Stimulated activated CD4-positive, alpha-beta T cell treated with anti-CD3 and anti-CD28 coated beads, TNF-alpha, amount 100 ng/mL, for 24 hours (primary cell): ENCODE measurements at regions not wholly inside any gene's neighbourhood (a gene's known extent, or its start where the extent isn't known, plus 50 kb on each side); places are given as distances from the start of the nearest gene placed in this dataset.

Source experiments
- DNase-seq, 3 experiments: peaks; one replicate each; pipeline ENCODE4 v3.0.0-alpha.2; 2020; ENCODE audit warnings: low read depth in 3 of 3

DNA sequence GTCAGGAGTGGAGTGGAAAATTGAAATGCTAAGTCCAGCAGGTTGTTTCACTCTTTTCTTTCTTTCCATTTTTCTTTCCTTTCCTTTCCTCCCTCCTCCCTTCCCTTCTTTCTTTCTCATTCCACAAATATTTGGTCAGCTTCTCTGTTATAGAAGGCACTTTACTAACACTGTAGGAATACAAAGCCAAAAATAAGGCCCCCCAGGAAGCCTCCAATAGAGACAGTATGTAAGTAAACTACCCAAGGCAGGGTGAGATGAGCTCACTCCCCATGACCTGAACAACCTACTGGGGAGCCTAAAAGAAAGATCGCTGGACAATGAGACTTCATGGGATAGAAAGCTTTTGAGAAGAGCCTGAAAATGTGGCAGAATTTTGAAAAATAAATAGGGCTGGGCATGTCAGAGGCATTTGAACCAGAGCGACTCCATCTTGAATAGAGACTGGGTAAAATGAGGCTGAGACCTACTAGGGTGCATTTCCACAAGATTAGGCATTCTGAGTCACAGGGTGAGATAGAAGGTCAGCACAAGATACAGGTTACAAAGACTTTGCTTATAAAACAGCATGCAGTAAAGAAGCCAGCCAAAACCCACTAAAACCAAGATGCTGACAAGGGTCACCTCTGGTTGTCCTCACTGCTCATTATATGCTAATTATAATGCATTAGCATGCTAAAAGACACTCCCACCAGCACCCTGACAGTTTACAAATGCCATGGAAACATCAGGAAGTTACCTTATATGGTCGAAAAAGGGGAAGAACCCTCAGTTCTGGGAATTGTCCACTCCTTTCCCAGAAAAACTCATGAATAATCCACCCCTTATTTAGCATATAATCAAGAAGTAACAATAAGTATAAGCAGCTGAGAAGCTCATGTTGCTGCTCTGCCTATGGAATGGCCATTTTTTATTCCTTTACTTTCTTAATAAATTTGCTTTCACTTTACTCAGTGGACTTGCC lies 158.9 kb upstream of the EGFLAM start:
- DNase-seq: no peak

DNA sequence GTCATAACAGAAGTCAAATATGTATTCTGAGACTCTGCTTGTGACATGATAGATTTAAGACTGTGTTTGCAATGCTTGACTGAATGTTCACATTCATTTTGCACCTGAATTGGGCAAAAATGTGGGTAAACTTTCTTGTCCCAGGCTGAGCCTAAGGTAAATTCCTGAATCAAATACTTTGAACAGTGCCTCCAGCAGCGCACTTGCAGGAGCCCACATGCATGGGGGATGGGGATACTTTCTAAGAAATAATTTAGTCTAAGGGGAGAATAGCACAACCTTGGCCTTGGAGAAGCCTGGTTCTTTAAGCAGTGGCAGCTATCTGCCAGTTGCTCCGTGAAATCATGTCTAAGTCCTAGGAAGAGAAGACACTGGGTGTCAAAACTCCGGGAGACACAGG lies 163.5 kb upstream of the EGFLAM start:
- no peak for DNase-seq

DNA sequence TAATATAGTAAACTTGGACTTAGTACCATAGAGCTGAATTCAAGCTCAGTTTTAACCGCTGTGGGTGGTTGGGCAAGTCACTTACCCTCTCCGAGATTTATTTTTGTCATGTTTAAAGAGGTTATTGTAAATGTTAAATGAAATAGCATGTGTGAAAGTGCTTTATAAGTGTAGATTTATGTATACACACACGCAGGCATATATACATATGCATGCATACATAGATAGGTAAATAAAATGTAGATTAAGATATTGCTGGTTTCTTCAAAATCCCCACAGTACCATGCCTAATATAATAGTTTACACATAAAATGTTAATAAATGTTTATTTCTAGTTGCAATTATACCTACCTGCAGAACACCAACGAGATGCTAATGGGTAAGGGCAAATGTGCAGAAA lies 164.5 kb upstream of the EGFLAM start:
- DNase-seq: no peak

DNA sequence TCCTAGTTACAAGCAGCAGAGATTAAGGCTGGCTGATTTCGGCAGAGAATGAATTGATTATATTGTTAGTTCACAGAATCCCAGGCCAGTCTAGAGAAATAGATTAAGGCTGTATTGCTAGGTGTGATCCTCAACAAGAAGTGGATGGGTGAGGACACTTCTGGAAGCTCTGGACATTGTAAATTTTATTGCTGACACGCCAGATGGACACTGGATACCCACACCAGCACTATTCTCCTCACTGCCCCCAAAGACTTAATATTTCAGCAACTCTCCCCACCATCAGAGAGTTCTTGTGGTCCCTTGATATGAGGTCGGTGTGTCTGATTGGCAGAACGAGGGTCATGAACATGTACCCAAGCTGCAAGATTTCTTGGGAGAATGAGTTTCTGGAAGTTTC lies 171.6 kb upstream of the EGFLAM start:
- no peak for DNase-seq

DNA sequence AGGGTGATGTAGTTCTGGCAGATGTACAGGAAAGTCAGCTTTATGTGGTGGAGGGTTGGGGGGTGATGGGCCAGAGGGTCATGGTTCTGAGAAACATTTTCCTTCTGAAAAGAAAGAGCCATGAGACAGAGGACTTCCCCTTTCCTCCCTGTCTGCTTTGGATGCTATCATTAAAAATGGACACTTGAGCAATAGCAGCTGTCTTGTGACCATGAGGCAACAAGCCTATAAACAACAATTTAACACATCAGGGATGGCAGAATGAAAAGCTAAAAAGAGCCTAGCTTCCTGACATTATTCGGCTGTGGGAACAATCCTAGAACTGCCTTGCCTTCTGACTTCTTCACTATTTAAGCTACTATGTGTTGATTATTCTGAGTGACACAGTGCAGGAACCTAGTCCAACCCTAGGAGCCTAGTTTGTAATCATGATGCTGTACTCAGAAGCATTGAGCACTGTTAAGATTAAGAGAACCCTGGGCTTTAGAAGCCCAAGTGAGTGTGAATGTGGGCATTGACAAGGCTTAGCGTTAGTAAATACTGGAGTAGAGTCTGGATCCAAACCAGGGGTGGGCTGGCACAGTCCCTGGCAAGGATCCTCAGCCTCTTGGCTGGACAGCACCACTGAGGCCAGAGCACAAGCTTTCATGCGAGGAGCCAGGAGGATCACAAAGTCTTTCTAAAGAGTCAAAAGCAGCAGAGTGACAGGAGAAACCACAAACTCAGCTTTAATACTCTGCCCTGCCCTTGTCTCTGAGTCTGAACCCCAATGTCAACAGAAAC lies 178.5 kb upstream of the EGFLAM start:
- DNase-seq: no peak

DNA sequence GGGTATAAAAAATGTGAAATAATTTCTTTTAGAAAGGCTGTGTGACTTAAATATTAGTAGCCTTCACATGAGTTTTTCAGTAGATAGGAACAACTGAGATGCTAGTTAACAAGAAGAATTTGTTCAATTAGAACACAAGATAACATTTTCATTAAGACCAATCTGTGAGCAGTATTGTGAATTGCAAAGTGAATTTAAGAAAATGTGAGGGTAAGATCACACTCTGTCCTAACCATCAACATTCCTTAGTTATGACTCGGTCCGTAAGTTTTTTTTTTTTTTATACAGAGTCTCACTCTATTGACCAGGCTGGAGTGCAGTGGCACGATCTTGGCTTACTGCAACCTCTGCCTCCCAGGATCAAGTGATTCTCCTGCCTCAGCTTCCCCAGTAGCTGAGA lies 180.2 kb upstream of the EGFLAM start:
- DNase-seq: no peak

DNA sequence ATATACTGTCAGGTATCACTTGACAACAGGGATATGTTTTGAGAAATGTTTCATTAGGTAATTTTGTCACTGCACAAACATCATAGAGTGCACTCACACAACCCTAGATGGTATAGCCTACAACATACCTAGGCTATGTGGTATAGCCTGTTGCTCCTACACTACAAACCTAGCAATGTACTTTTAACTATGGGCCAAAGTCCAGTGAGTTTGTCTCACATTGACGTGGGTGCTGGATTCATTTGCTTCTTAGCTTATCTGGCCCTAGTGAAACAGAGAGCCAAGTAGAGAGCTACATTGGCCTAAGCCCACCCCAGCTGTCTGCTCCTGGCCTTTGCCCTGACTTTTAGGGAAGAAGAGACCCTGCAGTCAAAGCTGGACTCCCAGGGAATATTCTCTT lies 180.7 kb upstream of the EGFLAM start:
- DNase-seq: no peak

DNA sequence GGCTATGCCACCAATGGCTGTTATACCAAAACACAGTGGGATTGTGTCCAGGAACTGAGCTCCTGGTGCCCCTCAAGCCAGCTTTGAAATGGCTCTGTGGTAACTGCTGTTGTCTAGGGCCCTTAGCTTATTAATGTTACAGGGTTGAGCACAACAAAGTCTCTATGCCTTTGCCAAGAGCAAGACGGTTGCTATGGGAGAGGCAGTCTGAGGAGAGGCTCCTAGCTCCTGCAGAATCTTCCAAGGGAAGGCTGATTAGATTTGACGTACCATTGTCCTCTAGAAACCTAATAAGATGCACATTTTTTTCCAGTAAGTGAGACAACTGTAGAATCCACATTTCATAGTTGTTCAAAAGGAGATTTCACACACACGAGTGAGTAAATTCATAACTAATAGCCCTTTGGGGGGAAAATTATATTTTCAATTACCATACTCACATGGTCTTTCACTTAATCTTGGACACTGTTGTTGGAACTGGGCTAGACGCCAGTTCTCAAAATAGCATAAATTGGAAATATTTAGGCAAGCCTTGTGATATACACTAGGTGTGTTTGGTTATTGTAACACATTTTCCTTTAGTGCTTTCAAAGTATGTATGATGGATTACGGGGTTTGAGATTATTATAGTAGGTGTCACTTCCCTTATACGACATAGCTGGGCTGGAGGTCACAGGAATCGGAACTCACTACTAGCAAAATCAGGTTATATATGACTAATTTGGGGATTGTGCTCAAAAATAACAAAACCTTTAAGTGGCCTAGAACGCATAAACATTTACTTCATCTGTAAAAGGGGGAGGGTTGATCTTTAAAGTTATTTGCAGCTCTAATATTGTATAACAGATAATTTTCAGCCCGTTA lies 186.3 kb upstream of the EGFLAM start:
- DNase-seq: no peak

DNA sequence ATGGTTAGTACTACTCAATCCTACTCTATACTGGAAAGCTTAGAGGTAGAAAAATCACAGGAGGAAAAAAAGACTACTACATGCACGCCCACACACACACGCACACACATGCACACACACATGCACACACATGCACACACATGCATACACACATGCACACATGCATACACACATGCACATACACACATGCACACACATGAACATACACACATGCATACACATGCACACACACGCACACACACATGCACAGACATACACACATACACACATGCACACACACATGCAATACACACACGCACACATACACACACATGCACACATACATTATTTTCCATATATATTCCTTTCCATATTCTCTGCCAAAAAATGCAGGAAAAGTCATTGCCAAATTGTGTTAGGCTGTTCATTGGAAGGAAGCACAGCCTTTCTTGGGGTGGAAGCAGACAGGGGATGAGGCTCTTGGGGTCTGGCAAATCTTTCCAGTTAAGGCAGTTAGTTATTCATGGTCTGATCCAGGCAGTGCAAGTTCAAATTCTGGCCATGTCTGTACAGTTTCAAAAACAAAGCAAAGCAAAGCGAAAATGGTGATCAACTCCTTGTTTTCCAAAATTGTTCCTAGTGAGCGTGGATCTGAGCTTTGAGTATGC lies 187.9 kb upstream of the EGFLAM start:
- no peak for DNase-seq

DNA sequence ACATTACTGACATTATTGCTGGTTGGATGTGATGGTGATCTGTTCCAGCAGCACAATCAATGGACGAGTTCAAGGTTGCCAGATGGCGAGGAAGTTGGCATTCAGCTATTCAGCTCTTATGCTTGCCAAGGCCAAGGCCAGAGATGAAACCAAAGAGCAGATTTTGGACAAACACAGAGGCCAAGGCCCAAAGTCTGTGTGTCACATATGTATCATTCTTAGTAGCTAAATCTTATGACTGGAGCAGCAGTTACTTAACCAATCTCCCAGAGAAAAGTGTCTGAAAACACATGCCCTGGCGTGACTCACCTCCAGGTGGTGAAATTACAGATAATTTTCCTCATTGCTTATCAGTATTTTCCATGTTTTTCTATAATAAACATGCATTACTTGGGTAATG lies 189.0 kb upstream of the EGFLAM start:
- DNase-seq: no peak

DNA sequence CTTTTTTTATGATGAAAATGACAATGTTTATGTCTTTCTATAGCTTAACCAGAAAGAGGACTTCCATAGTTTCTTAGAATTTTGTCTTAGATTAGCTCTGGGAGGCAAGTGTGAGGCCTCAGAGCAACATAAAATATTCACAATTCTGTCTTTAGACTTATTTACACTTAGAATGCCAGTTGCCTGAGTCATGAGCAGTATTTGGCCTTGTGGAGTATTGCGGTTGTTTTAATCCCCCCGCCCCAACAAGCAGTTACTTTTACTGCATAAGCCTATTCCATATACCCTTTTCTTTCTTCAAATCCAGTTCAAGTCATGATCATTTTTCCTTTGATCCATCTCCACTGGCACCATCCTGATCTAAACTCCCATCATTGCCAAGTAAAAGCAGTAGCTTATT lies 198.0 kb upstream of the EGFLAM start:
- DNase-seq: no peak

DNA sequence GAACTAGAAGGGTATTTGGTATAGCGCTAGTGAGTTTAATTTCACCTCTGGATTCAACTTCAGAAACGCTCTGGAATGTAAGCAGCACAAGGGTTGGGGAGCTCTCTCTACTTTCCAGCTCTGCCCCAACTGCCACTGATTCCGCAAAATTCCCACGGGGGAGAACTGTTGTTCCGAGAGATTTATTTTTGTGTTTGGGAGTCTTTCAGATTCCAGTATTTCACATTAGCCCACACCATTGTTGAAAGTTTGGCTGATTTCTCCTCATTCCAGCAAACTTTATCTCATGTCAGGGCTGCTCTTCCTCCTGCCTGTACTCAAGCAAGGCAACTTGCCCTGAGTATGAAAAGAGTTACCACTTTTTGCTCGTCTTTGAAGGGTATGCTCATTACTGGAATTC lies 198.5 kb upstream of the EGFLAM start:
- DNase-seq: no peak

DNA sequence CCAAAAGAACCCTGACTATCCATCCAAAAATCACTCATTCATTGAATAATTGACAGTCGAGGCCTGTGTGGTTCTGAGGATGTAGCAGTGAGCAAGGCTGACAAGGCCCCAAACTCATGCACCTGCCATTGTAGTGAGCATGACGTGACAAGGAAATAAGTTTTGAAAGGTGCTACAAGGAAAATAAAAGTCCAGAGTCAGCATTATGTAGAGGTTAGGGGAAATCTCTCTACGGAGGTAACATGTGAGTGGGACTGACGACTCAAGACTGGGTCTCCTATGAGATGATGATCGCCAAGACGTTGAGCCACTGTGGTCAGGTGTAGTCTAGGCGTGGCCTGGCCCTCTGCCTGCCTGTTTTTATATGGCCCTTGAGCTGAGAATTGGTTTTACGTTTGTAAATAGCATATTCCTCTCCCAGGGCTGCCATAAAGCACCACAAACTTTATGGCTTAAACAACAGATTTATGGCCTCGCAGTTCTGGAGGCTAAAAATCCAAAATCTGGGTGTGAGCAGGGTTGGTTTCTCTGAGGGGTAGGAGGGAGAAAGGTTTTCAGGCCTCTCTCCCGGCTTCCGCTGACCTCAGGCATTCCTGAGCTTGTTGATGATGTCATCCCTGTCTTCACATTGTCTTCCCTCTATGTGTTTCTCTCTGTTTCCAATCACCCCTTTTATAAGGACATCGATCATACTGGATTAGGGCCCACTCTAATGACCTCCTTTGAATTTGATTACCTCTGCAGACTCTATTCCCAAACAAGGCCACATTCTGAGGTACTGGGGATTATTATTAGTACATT lies 206.4 kb upstream of the EGFLAM start:
- no peak for DNase-seq

DNA sequence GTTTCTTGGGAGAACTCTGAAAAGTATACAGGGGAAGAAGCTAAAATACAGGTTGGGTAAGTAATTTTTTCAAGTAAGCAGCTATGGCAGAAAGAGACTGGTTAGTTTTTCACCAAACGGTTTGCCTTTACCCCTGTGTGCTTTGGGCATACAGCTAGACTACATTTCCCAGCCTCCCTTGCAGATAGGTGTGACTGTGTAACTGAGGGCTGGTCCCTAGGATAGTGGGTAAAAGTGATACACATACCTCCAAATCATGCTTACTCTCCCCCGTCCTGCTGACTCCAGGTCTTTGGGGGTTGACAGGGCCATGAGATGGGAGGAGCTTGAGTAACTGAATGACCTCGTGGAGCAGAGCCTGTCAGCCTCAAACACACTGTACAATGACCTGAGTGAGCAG lies 208.6 kb upstream of the GDNF start:
- DNase-seq: no peak

DNA sequence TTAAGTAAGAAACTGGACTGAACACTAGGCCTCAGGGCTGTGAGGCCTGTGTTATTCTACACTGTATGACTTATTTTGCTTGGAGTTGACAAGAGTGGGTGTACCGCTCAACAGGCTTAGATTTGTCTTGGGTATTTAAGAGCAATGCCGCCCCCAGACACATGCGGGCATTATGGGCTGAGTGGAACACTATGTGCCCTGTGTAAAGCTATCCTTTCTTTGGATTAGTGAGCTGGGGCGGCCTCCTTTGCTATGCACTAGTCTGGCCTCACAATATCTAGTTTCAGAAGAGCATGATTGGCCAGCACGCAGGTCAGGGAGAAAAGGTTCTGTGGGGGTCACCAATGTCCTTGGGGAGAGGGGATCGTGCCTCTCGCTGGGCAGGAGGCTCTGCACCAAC lies 206.3 kb upstream of the GDNF start:
- DNase-seq: no peak

DNA sequence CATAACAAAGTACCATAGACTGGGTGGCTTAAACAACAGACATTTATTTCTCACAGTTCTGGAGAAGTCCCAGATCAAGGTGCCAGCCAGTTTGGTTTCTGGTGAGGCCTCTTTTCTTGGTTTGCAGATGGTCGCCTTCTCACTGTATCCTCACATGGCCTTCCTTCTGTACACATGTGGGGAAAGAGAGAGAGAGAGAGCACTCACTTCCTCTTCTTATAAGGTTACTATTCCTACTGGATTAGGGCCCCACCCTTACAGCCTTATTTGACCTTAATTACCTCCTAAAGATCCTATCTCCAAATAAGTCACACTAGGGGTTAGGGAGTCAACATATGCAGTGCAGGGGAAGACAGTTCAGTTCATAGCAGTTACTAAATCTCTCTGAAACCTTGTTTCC lies 205.6 kb upstream of the GDNF start:
- DNase-seq: no peak

DNA sequence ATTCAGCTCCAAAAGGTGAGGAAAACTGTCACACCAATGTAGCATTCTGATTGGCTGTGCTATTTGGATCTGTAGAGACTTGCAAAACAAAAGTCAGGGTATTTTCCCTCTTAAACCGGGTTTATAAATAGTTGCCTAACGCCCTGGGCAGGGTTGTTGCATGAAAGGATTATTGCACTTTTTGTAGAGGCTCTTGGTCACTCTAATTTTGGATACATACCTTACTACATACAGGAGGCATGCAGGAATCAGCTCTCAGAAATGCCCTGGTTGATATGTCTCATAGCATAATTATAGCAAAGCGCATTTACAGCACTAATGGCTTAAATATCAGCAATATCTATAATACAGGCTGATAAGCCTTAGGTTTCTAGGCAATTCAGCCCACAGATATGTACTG lies 200.0 kb upstream of the GDNF start:
- DNase-seq: no peak

DNA sequence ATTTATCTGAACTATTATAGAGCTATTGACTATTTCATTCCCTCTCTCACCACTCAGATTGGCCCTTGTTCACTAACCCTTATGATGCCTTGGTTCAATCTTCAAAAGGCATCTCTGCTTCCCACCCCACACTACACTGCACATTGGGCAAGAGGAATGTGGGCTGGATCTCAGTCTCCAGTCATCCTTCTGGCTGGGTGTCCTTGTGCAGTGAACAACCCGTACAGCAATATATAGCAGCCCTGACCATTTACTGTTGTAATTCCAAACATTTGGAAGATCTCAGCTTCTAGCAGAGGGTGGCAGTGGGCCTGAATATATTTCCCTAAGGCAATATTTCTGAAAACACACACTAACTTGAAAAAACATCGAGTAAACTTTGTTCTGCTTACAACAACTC lies 199.2 kb upstream of the GDNF start:
- no peak for DNase-seq

DNA sequence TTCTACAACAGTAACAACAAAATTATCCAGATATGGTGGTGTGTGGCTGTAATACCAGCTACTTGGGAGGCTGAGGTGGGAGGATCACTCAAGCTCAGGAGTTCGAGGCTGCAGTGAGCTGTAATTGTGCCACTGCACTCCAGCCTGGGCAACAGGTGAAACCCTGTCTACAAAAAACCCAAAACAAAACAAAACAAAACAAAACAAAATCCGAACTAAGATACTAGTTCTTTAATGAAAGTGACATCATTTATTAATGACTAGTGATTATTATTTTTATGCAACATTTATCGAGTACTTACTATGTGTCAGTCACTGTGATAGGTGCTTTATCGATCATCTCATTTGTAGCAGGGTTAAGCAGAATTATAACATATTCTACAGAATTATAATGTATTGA lies 196.9 kb upstream of the GDNF start:
- no peak for DNase-seq

DNA sequence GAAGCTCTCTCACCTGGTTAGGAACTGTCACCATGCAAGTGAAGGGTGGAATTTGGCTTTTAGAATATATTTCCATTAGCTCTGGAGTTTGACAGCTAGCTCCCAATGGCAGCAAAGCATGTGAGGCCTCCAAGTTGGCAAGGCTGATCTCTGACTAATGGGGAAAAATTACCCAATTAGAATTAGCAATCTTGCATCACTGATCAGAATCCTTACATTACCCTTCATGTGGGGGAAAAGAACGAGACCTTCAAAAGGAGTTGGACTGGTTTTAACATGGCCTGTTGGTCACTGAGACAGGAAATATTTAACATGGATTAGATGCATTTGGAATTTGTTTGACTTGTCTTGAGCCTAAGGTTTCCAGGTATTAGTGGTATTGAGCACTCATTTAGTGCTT lies 192.3 kb upstream of the GDNF start:
- DNase-seq: no peak

DNA sequence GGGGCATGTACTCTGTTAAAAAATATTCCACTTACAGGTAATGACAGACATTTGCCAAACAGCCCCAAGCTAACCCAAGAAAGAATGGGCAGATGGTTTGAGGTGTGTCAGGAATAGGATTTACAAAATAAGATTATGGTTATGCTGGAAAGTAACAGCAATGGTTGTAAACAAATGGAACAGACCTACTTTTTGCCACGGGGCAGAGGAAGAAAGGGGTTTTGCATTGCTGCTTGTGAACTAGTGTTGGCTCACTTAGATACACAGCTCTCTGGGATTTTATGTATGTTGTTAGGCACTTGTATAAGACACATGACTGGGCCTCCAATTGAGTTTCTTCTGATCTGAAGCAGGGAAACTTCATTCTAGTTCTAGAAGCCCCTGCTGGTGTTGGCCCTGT lies 191.5 kb upstream of the GDNF start:
- no peak for DNase-seq
